SK-N-SH treated with all-trans-retinoic acid at 6 μM for 48 hours (cell line): ENCODE measurements at regions not wholly inside any gene's neighbourhood (a gene's known extent, or its start where the extent isn't known, plus 50 kb on each side); places are given as distances from the start of the nearest gene placed in this dataset.

Experiments
- ARNTL ChIP-seq: fragments of 450-650 bp; formaldehyde crosslinking; IDR thresholded peaks from 2 replicates; pipeline ENCODE4 v1.5.0; 2020; ENCODE audit warnings: low read depth, mild to moderate bottlenecking, moderate library complexity, borderline replicate concordance
- BACH2 ChIP-seq: fragments of 250-450 bp; sonication (Bioruptor Pico); IDR thresholded peaks from 2 replicates; pipeline ENCODE4 v1.9.0; 2021; ENCODE audit warnings: mild to moderate bottlenecking, borderline replicate concordance
- GLIS3 ChIP-seq: fragments of 250-450 bp; sonication (Bioruptor Pico); IDR thresholded peaks from 2 replicates; pipeline ENCODE4 v1.5.0; 2020; ENCODE audit warnings: mild to moderate bottlenecking, moderate library complexity
- OSR1 ChIP-seq: fragments of 250-450 bp; sonication (Bioruptor Pico); IDR thresholded peaks from 2 replicates; pipeline ENCODE4 v1.8.0; 2022; ENCODE audit warnings: moderate library complexity, mild to moderate bottlenecking, inconsistent platforms
- TOX ChIP-seq: fragments of 250-450 bp; sonication (Bioruptor Pico); IDR thresholded peaks from 2 replicates; pipeline ENCODE4 v1.8.0; 2021; ENCODE audit warnings: mild to moderate bottlenecking, moderate library complexity, borderline replicate concordance
- ZC3H10 ChIP-seq: fragments of 250-450 bp; sonication (Bioruptor Pico); IDR thresholded peaks from 2 replicates; pipeline ENCODE4 v1.5.1; 2021; ENCODE audit warnings: mild to moderate bottlenecking, moderate library complexity
- ZFP30 ChIP-seq: fragments of 450-650 bp; formaldehyde crosslinking; IDR thresholded peaks from 2 replicates; pipeline ENCODE4 v1.5.0; 2022; ENCODE audit warnings: mild to moderate bottlenecking, moderate library complexity
- ZNF565 ChIP-seq: fragments of 450-650 bp; formaldehyde crosslinking; conservative IDR thresholded peaks from 2 replicates; pipeline ENCODE4 v1.5.0; 2020; ENCODE audit warnings: low read depth, mild to moderate bottlenecking, moderate library complexity
- ZNF70 ChIP-seq: fragments of 450-650 bp; formaldehyde crosslinking; IDR thresholded peaks from 2 replicates; pipeline ENCODE4 v1.5.0; 2020; ENCODE audit warnings: mild to moderate bottlenecking, moderate library complexity
- ZNF8 ChIP-seq: fragments of 450-650 bp; formaldehyde crosslinking; IDR thresholded peaks from 2 replicates; pipeline ENCODE4 v1.5.0; 2020; ENCODE audit warnings: mild to moderate bottlenecking, moderate library complexity
- TF ChIP-seq, protein P1 (sequence below): fragments of 250-450 bp; sonication (Bioruptor Pico); IDR thresholded peaks from 2 replicates; pipeline ENCODE4 v1.8.0; 2020; ENCODE audit warnings: mild to moderate bottlenecking, moderate library complexity, borderline replicate concordance
- TF ChIP-seq, protein P2 (sequence below): fragments of 250-450 bp; sonication (Bioruptor Pico); IDR thresholded peaks from 2 replicates; pipeline ENCODE4 v1.5.1; 2020; ENCODE audit warnings: low read depth, mild to moderate bottlenecking, moderate library complexity
- TF ChIP-seq, protein P3 (sequence below): fragments of 250-450 bp; sonication (Bioruptor Pico); IDR thresholded peaks from 2 replicates; pipeline ENCODE4 v1.8.0; 2021; ENCODE audit warnings: low read depth, mild to moderate bottlenecking, moderate library complexity, borderline replicate concordance
- TF ChIP-seq, protein P4 (sequence below): fragments of 250-450 bp; sonication (Bioruptor Pico); IDR thresholded peaks from 2 replicates; pipeline ENCODE4 v1.5.1; 2021; ENCODE audit warnings: mild to moderate bottlenecking, moderate library complexity

GRCh38 chr14:65357689-65358088 lies 54.8 kb upstream of the FUT8 start:
- TF ChIP-seq, protein P1, sequence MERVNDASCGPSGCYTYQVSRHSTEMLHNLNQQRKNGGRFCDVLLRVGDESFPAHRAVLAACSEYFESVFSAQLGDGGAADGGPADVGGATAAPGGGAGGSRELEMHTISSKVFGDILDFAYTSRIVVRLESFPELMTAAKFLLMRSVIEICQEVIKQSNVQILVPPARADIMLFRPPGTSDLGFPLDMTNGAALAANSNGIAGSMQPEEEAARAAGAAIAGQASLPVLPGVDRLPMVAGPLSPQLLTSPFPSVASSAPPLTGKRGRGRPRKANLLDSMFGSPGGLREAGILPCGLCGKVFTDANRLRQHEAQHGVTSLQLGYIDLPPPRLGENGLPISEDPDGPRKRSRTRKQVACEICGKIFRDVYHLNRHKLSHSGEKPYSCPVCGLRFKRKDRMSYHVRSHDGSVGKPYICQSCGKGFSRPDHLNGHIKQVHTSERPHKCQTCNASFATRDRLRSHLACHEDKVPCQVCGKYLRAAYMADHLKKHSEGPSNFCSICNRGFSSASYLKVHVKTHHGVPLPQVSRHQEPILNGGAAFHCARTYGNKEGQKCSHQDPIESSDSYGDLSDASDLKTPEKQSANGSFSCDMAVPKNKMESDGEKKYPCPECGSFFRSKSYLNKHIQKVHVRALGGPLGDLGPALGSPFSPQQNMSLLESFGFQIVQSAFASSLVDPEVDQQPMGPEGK (CRISPR knock-in tag): no peak
- TF ChIP-seq BACH2 (CRISPR knock-in tag): no peak
- TF ChIP-seq, protein P2, sequence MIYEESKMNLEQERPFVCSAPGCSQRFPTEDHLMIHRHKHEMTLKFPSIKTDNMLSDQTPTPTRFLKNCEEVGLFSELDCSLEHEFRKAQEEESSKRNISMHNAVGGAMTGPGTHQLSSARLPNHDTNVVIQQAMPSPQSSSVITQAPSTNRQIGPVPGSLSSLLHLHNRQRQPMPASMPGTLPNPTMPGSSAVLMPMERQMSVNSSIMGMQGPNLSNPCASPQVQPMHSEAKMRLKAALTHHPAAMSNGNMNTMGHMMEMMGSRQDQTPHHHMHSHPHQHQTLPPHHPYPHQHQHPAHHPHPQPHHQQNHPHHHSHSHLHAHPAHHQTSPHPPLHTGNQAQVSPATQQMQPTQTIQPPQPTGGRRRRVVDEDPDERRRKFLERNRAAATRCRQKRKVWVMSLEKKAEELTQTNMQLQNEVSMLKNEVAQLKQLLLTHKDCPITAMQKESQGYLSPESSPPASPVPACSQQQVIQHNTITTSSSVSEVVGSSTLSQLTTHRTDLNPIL (CRISPR knock-in tag): no peak
- no peak for TF ChIP-seq ZNF70 (CRISPR knock-in tag)
- no peak for TF ChIP-seq ZNF8 (CRISPR knock-in tag)
- no peak for TF ChIP-seq GLIS3 (CRISPR knock-in tag)
- TF ChIP-seq, protein P3, sequence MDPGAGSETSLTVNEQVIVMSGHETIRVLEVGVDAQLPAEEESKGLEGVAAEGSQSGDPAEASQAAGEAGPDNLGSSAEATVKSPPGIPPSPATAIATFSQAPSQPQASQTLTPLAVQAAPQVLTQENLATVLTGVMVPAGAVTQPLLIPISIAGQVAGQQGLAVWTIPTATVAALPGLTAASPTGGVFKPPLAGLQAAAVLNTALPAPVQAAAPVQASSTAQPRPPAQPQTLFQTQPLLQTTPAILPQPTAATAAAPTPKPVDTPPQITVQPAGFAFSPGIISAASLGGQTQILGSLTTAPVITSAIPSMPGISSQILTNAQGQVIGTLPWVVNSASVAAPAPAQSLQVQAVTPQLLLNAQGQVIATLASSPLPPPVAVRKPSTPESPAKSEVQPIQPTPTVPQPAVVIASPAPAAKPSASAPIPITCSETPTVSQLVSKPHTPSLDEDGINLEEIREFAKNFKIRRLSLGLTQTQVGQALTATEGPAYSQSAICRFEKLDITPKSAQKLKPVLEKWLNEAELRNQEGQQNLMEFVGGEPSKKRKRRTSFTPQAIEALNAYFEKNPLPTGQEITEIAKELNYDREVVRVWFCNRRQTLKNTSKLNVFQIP (CRISPR knock-in tag): no peak
- TF ChIP-seq ZFP30 (CRISPR knock-in tag): no peak
- TF ChIP-seq ARNTL (CRISPR knock-in tag): no peak
- TF ChIP-seq OSR1: no peak
- no peak for TF ChIP-seq ZNF565 (CRISPR knock-in tag)
- TF ChIP-seq, protein P4, sequence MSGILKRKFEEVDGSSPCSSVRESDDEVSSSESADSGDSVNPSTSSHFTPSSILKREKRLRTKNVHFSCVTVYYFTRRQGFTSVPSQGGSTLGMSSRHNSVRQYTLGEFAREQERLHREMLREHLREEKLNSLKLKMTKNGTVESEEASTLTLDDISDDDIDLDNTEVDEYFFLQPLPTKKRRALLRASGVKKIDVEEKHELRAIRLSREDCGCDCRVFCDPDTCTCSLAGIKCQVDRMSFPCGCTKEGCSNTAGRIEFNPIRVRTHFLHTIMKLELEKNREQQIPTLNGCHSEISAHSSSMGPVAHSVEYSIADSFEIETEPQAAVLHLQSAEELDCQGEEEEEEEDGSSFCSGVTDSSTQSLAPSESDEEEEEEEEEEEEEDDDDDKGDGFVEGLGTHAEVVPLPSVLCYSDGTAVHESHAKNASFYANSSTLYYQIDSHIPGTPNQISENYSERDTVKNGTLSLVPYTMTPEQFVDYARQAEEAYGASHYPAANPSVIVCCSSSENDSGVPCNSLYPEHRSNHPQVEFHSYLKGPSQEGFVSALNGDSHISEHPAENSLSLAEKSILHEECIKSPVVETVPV (CRISPR knock-in tag): no peak
- TF ChIP-seq TOX: no peak
- TF ChIP-seq ZC3H10 (CRISPR knock-in tag): no peak
